GM19043 (cell line): ENCODE measurements at regions not wholly inside any gene's neighbourhood (a gene's known extent, or its start where the extent isn't known, plus 50 kb on each side); places are given as distances from the start of the nearest gene placed in this dataset.
"Not testable (repeated sequence)": the region's sequence is repeated elsewhere in the genome, so short reads cannot be mapped to it uniquely, and the experiment has no call there.

Source experiments
- ATAC-seq: cut with Tn5 transposase; IDR thresholded peaks from one replicate; pipeline ENCODE4 v1.9.1; 2021; ENCODE audit warnings: low read depth; ENCODE audit not compliant: unreplicated experiment

DNA sequence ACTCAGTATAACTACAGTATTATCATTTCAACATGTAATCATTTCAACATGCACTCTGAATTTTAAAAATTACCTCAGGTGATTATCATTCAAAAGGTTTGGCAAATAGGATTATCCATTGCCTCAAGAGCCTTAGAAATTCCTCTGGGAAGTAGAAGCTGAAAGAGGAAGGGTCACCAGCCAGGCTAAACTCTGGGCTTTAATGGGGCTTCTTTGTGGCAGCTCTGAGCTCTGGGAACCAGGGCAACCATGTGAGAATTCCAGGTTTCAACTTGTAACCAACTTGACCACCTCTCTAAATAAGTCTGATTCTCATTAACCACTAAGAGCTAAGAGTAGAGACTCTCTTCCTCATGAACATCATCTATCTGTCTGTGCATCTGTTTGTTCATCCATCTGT, 117.2 kb upstream of the MED14 start:
- ATAC-seq = no peak

DNA sequence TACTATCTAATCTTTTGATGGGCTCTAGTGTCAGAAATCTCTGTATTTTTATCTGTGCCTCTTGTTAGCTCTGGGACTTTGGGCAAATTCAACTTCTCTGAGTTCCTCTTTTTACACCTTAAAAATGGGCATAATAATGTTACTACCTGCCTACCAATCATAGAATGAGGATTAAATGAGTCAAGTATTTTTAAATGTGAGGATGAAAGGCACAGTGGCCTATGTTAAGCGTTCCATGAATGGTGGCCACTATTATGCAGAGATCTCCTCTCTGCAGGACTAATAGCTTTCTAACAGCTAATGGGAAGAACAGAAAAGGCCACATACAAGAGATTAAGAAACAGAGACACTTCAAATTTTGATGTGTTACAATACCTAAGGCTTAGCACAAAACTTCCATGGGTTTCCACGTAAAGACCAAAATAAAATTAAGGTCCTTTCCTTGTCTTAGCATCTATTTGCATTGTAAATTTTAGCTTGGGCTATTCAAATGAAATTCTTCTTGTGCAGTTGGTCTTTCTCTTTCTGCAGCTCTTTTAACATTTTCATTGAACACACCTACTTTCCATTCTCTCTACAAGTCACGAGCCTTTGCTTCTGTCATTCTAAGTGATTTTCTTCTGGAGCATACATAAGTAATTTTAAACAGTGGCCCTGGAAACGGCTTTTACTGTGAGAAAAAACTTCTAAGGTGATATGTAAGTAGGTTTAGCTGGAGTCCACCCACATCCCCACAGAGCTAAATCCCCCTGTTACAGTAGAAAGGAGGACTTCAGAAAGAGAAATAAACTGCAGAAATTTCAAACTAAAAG, 117.9 kb upstream of the MED14 start:
- no peak for ATAC-seq

DNA sequence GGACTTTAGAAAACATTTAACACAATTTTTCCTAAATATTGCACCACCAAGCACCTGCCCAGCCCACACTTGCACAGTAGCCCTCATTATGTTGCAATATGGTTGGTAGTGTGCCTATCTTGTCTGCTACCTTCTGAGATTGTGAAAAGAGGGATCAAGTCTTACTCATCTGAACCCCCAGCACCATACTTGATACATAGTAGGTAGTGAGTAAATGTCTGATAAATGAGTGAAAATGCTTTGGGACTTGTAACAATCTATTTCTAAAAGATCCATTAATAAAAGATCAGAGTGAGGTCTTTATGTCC, 118.4 kb upstream of the MED14 start:
- no peak for ATAC-seq

- no peak for ATAC-seq
These were observed 118.9 kb upstream of the MED14 start for GRCh38 chrX:40854242-40854641.

DNA sequence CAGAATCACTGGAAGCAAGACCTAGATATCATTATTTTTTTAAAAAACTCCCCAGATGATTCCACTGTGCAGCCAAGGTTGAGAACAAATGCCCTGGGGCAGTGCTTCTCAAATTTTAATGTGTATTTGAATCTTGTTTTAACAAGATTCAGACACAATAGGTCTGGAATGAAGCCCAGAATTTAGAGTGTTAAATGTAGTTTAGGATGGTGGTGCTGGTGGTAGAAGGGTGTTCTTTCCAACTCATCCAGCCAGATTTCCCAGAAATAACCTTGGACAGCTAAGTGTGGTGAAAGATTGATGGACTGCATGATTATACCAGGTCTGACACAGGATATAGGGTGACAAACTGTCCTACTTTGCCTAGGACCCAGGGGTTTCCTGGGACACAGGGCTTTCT, 120.1 kb upstream of the MED14 start:
- ATAC-seq = no peak

- ATAC-seq = no peak
These were observed 120.7 kb upstream of the MED14 start for GRCh38 chrX:40855932-40856515.

- not testable (repeated sequence) for ATAC-seq
These were observed 126.7 kb upstream of the MED14 start for GRCh38 chrX:40861952-40862554.

GRCh38 chrX:40863260-40863659, 127.9 kb upstream of the MED14 start:
- ATAC-seq = not testable (repeated sequence)

GRCh38 chrX:40863671-40864070, 128.3 kb upstream of the MED14 start:
- no peak for ATAC-seq

DNA sequence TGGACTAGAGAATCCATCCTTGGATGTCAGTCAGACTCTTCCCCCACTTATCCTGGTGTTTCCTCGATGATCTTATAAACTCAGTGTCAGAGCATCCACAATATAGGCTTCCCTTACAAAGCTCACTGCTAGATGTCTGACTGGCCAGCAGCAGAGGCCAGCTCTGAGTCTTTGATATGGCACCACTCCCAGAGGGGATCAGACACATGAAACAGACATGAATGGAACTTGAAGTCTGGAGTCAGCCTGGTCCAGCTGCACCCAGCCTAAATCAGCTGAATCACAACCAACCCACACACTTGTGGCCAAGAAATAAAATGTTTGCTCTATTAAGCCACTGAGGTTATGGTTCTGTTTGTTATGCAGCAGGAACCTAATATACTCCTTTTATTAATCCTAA, 129.6 kb upstream of the MED14 start:
- ATAC-seq = no peak

- no peak for ATAC-seq
These were observed 131.6 kb upstream of the MED14 start for GRCh38 chrX:40866893-40867292.

DNA sequence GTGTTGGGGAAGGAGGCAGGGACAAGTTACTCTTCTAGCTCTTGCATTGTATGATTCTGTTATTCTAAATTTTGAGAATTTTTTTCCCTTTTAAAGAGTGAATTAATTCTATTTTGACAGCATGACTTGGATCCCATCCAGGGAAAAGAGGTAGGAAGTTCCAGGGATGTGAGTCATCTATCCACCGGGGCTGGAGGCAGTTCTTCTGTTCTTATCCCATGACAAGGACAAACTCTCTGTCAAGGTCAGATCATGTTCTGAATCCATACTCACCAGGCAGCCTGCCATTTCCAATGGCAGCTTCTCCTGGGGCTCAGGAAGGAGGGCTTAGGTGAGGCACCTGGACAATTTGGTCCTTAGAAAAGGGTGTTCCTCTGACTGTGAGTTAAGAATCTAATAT, 132.0 kb upstream of the MED14 start:
- ATAC-seq = no peak

GRCh38 chrX:40868868-40869267, 133.5 kb upstream of the MED14 start:
- no peak for ATAC-seq

DNA sequence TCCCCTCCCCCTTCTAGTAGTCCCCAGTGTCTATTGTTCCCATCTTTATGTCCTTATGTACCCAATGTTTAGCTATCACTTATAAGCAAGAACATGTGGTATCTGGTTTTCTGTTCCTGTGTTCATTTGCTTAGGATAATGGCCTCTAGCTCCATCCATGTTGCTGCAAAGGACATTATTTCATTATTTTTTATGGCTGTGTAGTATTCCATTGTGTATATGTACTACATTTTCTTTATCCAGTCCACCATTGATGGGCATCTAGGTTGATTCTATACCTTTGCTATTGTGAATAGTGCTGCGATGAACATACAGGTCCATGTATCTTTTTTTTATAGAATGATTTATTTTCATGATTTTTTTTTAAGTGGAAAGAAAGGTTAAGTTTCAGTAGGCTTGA, 135.6 kb upstream of the MED14 start:
- not testable (repeated sequence) for ATAC-seq

- no peak for ATAC-seq
These were observed 136.2 kb upstream of the MED14 start for GRCh38 chrX:40871385-40872082.

DNA sequence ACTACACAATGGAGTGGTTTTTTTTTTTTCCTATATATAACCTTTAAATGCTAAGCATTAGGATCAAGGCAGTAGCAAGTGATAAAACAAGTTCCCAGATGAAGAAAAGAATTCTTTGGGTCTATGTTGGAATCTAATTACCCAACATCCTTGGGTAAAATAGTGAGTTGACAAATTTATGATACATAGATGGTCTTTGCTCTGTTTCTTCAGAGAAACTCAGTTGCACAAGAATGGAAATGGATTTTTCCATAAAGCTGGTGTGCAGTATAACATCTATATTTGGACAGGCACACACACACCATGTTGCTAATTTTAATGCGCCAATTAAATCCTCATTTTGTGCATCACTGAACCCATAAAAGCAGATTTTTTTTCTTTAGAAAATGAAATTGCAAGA, 137.0 kb upstream of the MED14 start:
- no peak for ATAC-seq

- ATAC-seq = no peak
These were observed 140.1 kb upstream of the MED14 start for GRCh38 chrX:40875476-40875875.

DNA sequence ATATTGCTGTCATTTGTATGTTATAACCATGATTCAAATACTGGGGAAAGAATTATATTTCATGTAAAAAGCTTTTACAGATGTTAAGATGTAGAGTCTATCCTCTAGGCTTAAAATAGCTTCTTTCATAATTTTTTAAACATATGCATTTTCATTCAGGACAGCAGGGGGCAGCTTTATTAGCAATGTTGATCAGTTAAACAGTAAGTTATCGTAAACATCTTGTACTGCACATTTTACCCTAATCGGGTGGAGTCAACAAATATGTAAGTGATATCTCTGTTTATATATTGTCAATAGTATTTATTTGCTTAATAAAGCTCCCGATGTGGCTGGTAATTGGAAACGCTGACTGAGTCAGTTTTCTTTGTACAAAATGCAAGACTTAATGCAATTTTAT, 142.5 kb upstream of the MED14 start:
- ATAC-seq = no peak

- ATAC-seq = no peak
These were observed 143.4 kb upstream of the MED14 start for GRCh38 chrX:40878766-40879165.

DNA sequence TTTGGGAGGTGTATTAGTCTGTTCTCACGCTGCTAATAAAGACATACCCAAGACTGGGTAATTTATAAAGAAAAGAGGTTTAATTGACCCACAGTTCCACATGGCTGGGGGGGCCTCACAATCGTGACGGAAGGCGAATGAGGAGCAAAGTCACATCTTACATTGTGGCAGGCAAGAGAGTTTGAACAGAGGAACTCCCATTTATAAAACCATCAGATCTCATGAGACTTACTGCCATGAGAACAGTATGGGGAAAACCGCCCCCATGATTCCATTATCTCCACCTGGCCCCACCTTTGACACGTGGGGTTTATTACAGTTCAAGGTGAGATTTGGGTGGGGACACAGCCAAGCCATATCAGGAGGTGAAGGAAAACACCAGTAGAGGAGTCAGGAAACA, 143.8 kb upstream of the MED14 start:
- ATAC-seq = not testable (repeated sequence)

DNA sequence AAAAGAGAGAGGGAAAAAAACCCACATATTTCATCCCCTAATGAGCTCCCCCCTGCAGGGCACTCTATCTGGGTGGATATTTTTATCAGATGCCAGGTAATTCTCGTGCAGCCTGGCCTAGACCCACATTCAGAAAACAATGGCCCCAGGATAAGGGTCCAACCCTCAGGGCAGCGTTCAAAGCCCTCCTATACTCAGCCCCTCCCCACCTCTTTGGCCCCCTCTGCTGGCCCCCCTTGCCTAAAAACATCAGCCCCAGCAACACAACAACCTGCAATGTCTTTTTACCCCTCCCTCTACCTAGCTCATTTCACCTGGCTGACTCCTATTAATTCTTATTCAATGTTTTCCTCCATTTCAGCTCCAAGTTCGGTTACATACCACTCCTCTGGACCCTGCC, 145.4 kb upstream of the MED14 start:
- ATAC-seq = no peak
